ENCODE measurements at regions not wholly inside any gene's neighbourhood (a gene's known extent, or its start where the extent isn't known, plus 50 kb on each side); places are given as distances from the start of the nearest gene placed in this dataset.

DNA sequence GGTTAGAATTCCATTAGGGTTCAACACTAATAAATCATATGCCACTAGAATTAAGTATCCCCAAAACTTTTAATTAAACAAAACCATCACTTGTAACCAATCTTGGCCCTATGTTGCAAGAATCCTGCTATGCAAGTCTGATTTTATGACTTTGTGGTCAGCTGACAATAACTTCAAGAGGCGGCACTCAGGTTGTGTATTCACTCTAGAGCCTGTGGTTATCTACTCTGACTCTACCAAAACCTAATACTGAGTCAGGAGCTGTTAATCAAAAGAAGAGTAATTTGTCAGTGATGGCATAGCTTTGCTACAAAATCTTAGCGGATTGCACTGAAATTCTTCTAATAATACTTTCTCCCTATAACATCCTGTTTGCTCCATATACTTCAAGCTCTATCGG is 253.7 kb downstream of the AASDHPPT start:
- TF ChIP-seq, protein P1, sequence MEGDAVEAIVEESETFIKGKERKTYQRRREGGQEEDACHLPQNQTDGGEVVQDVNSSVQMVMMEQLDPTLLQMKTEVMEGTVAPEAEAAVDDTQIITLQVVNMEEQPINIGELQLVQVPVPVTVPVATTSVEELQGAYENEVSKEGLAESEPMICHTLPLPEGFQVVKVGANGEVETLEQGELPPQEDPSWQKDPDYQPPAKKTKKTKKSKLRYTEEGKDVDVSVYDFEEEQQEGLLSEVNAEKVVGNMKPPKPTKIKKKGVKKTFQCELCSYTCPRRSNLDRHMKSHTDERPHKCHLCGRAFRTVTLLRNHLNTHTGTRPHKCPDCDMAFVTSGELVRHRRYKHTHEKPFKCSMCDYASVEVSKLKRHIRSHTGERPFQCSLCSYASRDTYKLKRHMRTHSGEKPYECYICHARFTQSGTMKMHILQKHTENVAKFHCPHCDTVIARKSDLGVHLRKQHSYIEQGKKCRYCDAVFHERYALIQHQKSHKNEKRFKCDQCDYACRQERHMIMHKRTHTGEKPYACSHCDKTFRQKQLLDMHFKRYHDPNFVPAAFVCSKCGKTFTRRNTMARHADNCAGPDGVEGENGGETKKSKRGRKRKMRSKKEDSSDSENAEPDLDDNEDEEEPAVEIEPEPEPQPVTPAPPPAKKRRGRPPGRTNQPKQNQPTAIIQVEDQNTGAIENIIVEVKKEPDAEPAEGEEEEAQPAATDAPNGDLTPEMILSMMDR (IDR thresholded peaks at IDR 0.05; ENCODE audit: low read length), result no peak
- no peak for TF ChIP-seq EZH2 (IDR thresholded peaks at IDR 0.05; ENCODE audit: borderline replicate concordance, low read length)
